Kidney epithelial cell (primary cell): ENCODE measurements at regions not wholly inside any gene's neighbourhood (a gene's known extent, or its start where the extent isn't known, plus 50 kb on each side); places are given as distances from the start of the nearest gene placed in this dataset.

Source experiments
- DNase-seq: peaks from one replicate; pipeline ENCODE4 v3.0.0-alpha.2; 2010; ENCODE audit warnings: low read depth
- H3K27me3 ChIP-seq: 2 replicates; pipeline ENCODE4 v1.6.0; 2011; ENCODE audit warnings: low read length; ENCODE audit not compliant: control insufficient read depth, insufficient read depth
- H3K36me3 ChIP-seq: 2 replicates; pipeline ENCODE4 v1.5.1; 2011; ENCODE audit warnings: low read length; ENCODE audit not compliant: control insufficient read depth, insufficient read depth
- H3K4me3 ChIP-seq: 2 replicates; pipeline ENCODE4 v1.5.1; 2011; ENCODE audit warnings: low read depth, mild to moderate bottlenecking, control low read depth, low read length
- TF ChIP-seq, protein P1 (sequence below): IDR thresholded peaks from 2 replicates; pipeline ENCODE4 v1.5.1; 2011; ENCODE audit warnings: mild to moderate bottlenecking, moderate library complexity, low read length, control low read depth, inconsistent platforms; ENCODE audit not compliant: insufficient read depth, poor library complexity, severe bottlenecking

- TF ChIP-seq, protein P1, sequence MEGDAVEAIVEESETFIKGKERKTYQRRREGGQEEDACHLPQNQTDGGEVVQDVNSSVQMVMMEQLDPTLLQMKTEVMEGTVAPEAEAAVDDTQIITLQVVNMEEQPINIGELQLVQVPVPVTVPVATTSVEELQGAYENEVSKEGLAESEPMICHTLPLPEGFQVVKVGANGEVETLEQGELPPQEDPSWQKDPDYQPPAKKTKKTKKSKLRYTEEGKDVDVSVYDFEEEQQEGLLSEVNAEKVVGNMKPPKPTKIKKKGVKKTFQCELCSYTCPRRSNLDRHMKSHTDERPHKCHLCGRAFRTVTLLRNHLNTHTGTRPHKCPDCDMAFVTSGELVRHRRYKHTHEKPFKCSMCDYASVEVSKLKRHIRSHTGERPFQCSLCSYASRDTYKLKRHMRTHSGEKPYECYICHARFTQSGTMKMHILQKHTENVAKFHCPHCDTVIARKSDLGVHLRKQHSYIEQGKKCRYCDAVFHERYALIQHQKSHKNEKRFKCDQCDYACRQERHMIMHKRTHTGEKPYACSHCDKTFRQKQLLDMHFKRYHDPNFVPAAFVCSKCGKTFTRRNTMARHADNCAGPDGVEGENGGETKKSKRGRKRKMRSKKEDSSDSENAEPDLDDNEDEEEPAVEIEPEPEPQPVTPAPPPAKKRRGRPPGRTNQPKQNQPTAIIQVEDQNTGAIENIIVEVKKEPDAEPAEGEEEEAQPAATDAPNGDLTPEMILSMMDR, result no peak
Measured at GRCh38 chr4:57494821-57495220, 384.6 kb upstream of the IGFBP7 start.

DNA sequence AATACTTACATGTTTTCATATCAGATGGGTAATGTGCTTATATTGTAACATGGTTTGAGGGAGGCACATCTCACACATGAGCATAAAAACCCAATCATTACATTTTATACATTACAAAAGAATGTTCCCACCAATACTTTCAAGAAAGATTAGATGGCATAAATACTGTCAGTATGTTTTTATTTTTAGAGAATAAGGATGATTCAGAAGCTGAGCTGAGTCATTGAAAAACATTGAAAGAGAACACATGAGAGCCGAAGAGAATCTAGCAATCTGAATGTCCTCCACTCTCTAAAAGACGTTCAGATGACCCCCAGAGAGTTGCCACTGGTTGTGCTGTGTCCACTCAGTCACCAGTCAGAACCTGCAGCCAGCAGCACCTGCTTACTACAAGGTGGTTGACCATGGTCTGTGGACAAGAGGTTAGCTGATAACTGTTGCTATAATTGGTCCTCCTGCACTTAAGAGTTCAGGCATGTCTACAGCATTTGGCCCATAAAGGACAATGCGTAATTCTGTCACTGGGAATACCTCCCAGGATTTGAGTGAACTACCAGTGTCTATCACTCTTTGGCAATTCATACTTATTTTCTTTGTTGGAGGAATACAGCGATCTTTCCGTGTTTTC lies 382.2 kb upstream of the IGFBP7 start:
- Histone ChIP-seq H3K4me3 (no peak overlapping the region), H3K36me3 (no peaks in the 10 kb centered on the region), H3K27me3 (no peaks in the 10 kb centered on the region)
- DNase-seq, result no peak
- TF ChIP-seq, protein P1, result no peak

More at GRCh38 chr4:57494821-57495220, 384.6 kb upstream of the IGFBP7 start:
- Histone ChIP-seq H3K27me3 (no peaks in the 10 kb centered on the region), H3K36me3 (no peaks in the 10 kb centered on the region), H3K4me3 (no peak overlapping the region)
- DNase-seq, result no peak

GRCh38 chr4:57491388-57491787 lies 381.2 kb upstream of the IGFBP7 start:
- Histone ChIP-seq H3K27me3 (no peaks in the 10 kb centered on the region), H3K4me3 (no peak overlapping the region), H3K36me3 (no peaks in the 10 kb centered on the region)
- TF ChIP-seq, protein P1, result no peak
- DNase-seq, result no peak

DNA sequence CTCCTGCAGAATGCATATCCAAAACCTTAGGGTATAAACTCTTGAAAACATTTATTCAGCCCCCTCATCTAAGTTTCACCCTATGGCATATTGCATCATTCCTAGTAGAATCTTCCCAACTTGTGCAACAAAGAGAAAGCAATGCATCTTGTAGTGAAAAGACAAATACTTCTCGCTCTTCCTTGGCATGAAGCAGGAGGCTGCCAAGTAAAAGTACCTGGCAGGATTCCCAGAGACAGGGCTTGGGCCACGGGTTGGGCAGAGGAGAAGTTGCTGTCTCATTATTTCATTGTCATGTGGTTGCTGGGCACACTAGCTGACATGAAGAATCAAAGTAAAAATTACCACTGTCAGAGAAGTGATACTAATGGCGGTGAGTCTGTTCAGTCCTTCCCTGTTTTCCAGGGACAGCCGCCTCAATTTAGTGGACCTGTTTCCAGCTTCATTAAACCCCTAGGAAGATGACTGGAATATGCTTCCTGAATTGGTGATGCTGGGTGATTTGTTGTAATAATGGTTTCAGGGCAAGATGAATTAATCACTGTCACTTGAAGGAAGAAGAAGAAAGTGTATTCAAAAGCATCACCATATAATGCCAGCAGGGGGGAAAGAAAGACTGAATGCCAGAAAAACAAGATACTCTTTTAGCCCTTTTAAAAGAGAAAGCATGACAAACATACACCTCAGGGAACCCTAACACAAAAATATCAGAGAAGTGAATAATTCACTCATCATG lies 380.5 kb upstream of the IGFBP7 start:
- no peak for DNase-seq
- H3K27me3 ChIP-seq, result no peaks in the 10 kb centered on the region
- H3K4me3 ChIP-seq, result no peak overlapping the region
- TF ChIP-seq, protein P1, result no peak
- H3K36me3 ChIP-seq, result no peaks in the 10 kb centered on the region

DNA sequence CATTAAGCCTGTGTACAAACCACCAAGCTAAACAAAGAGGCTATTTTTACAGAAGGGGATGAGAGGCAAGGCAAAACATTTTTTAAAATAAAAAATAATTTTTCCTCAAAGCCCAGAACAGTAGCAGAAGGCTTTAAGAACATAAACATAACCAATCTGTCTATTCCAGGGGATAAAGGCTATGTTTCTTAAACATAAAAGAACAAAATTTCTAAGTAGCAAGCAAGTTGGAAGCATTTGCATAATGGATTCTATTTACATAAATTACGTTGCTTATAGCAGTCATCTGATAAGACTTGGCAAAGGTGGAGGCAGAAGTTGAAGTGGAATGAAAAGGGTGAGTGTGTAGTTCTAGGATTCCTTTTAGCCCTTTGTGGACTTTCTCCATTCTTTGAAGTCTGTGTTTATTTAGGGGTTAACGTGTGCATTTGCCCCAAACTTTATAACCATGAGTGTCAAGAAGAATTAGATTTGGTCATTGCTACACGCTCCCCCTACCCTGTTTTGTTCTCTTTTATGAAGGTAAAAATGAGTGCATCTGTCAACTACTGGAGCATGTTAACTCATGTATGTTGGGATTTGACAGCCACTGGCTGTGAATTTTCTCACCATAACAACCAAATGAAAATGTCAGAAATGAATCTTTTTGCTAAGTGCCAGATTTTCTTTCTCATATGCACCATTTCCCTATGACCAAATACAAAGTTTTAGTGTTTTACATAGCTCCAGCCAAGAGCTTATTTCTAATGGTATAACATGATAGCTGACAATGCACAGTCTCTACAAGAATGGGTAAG lies 378.4 kb upstream of the IGFBP7 start:
- Histone ChIP-seq H3K27me3 (no peaks in the 10 kb centered on the region), H3K36me3 (no peaks in the 10 kb centered on the region), H3K4me3 (no peak overlapping the region)
- DNase-seq, result no peak
- TF ChIP-seq, protein P1, result no peak
